Neutrophil (primary cell): ENCODE measurements at regions not wholly inside any gene's neighbourhood (a gene's known extent, or its start where the extent isn't known, plus 50 kb on each side); places are given as distances from the start of the nearest gene placed in this dataset.

Experiments
- H3K27ac ChIP-seq: fragments of 200-600 bp; sonication (generic); 2 replicates; pipeline ENCODE4 v1.5.1; 2016; ENCODE audit warnings: mild to moderate bottlenecking, moderate library complexity
- H3K27me3 ChIP-seq: fragments of 200-600 bp; sonication (generic); 2 replicates; pipeline ENCODE4 v1.6.0; 2016; ENCODE audit warnings: mild to moderate bottlenecking
- H3K36me3 ChIP-seq: fragments of 200-600 bp; sonication (generic); 2 replicates; pipeline ENCODE4 v1.5.1; 2017
- H3K4me1 ChIP-seq, 2 experiments: fragments of 200-600 bp in 1 of 2; sonication (generic) in 1 of 2; 1 replicate in 1 of 2; 2 replicates in 1 of 2; pipeline versions ENCODE4 v1.5.1 to v1.6.1; 2013 to 2016; ENCODE audit warnings: low read depth in 1 of 2, low read length in 1 of 2, mild to moderate bottlenecking in 1 of 2, moderate library complexity in 1 of 2; ENCODE audit not compliant: control insufficient read depth in 1 of 2, insufficient read depth in 1 of 2
- H3K4me3 ChIP-seq, 2 experiments: fragments of 200-600 bp in 1 of 2; sonication (generic) in 1 of 2; 1 replicate in 1 of 2; 2 replicates in 1 of 2; pipeline ENCODE4 v1.5.1; 2013 to 2016; ENCODE audit warnings: low read depth in 1 of 2, low read length in 1 of 2, mild to moderate bottlenecking in 1 of 2, moderate library complexity in 1 of 2
- H3K9me3 ChIP-seq: fragments of 200-600 bp; sonication (generic); 2 replicates; pipeline ENCODE4 v1.5.1; 2016
- TF ChIP-seq, protein P1 (sequence below): fragments of 200-600 bp; sonication (generic); IDR thresholded peaks from 2 replicates; pipeline ENCODE4 v1.5.1; 2016; ENCODE audit warnings: antibody characterized with exemption

DNA sequence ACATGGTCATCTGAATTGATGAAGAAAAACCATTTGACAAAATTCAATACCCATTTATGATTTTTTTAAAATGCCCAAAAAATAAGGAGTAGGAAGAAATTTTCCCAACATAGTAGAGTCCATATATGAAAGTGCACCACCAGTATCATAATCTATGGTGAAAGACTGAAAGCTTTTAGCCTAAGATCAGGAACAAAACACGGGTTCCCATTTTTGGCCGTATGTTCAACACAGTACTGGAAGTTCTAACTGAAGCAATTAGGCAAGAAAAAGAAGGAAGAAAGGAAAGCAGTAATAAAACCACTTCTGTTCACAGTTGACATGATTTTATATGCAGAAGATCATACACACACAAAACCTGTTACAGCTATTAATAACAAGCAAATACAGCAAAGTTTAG is 227.8 kb upstream of the RAB4A start:
- Histone ChIP-seq H3K4me1 (peaks cover 26 to 28% of the 10 kb centered on the region in 2 experiments), H3K36me3 (no peaks in the 10 kb centered on the region), H3K4me3 (peak overlapping the region in 1 of 2 experiments; percentile 15), H3K27me3 (no peaks in the 10 kb centered on the region), H3K27ac (peak overlapping the region; percentile 62), H3K9me3 (no peaks in the 10 kb centered on the region)
- TF ChIP-seq, protein P1, sequence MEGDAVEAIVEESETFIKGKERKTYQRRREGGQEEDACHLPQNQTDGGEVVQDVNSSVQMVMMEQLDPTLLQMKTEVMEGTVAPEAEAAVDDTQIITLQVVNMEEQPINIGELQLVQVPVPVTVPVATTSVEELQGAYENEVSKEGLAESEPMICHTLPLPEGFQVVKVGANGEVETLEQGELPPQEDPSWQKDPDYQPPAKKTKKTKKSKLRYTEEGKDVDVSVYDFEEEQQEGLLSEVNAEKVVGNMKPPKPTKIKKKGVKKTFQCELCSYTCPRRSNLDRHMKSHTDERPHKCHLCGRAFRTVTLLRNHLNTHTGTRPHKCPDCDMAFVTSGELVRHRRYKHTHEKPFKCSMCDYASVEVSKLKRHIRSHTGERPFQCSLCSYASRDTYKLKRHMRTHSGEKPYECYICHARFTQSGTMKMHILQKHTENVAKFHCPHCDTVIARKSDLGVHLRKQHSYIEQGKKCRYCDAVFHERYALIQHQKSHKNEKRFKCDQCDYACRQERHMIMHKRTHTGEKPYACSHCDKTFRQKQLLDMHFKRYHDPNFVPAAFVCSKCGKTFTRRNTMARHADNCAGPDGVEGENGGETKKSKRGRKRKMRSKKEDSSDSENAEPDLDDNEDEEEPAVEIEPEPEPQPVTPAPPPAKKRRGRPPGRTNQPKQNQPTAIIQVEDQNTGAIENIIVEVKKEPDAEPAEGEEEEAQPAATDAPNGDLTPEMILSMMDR = no peak

- H3K36me3 ChIP-seq = no peaks in the 10 kb centered on the region
- H3K4me3 ChIP-seq = no peak overlapping the region
- TF ChIP-seq, protein P1 = no peak
- H3K4me1 ChIP-seq = peaks cover 26 to 28% of the 10 kb centered on the region in 2 experiments
- H3K9me3 ChIP-seq = no peaks in the 10 kb centered on the region
- H3K27ac ChIP-seq = no peak overlapping the region
- no peaks in the 10 kb centered on the region for H3K27me3 ChIP-seq
These were observed 224.6 kb upstream of the RAB4A start for GRCh38 chr1:229046251-229046853.

- H3K9me3 ChIP-seq = no peaks in the 10 kb centered on the region
- H3K36me3 ChIP-seq = no peaks in the 10 kb centered on the region
- H3K27ac ChIP-seq = no peak overlapping the region
- H3K27me3 ChIP-seq = no peaks in the 10 kb centered on the region
- peaks cover 24 to 25% of the 10 kb centered on the region in 2 experiments for H3K4me1 ChIP-seq
- no peak overlapping the region for H3K4me3 ChIP-seq
- TF ChIP-seq, protein P1 = no peak
These were observed 223.6 kb upstream of the RAB4A start for GRCh38 chr1:229047161-229047839.

GRCh38 chr1:229047840-229048620 is 222.9 kb upstream of the RAB4A start:
- H3K9me3 ChIP-seq = no peaks in the 10 kb centered on the region
- TF ChIP-seq, protein P1 = no peak

DNA sequence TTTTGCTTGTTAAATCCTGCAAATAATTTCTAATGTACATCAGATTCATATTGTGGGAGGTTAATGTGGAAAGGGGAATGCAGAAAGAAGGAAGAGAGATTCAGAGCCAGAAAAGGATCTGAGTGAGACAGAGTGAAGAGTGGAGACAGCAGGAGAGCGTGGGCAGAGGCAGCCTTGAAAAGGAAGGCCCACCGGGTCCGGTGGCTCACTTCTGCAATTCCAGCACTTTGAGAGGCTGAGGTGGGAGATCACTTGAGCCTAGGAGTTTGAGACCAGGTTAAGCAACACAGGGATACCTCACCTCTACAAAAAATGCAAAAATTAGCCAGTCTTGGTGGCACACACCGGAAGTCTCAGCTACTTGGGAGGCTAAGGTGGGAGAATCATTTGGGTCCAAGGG is 222.0 kb upstream of the RAB4A start:
- Histone ChIP-seq H3K9me3 (no peaks in the 10 kb centered on the region), H3K4me3 (no peak overlapping the region), H3K4me1 (peaks cover 10 to 13% of the 10 kb centered on the region in 2 experiments), H3K36me3 (no peaks in the 10 kb centered on the region), H3K27ac (no peak overlapping the region), H3K27me3 (no peaks in the 10 kb centered on the region)
- TF ChIP-seq, protein P1 = no peak

More at GRCh38 chr1:229047840-229048620, 222.9 kb upstream of the RAB4A start:
- H3K27me3 ChIP-seq = no peaks in the 10 kb centered on the region
- H3K27ac ChIP-seq = no peak overlapping the region
- H3K4me1 ChIP-seq = peaks cover 17 to 18% of the 10 kb centered on the region in 2 experiments
- H3K36me3 ChIP-seq = no peaks in the 10 kb centered on the region
- no peak overlapping the region for H3K4me3 ChIP-seq
